Endodermal cell (in vitro differentiated cells): ENCODE measurements at regions not wholly inside any gene's neighbourhood (a gene's known extent, or its start where the extent isn't known, plus 50 kb on each side); places are given as distances from the start of the nearest gene placed in this dataset.

Experiments used
- DNase-seq: peaks from one replicate; pipeline ENCODE4 v3.0.0-alpha.2; 2017
- H3K27ac ChIP-seq: 2 replicates; pipeline ENCODE4 v1.5.1; 2013; ENCODE audit warnings: mild to moderate bottlenecking, low read depth, low read length, moderate library complexity
- H3K27me3 ChIP-seq: 2 replicates; pipeline ENCODE4 v1.6.1; 2013; ENCODE audit warnings: mild to moderate bottlenecking, low read length, moderate library complexity; ENCODE audit not compliant: insufficient read depth, control insufficient read depth, poor library complexity, severe bottlenecking
- H3K36me3 ChIP-seq: 2 replicates; pipeline ENCODE4 v1.7.0; 2013; ENCODE audit warnings: mild to moderate bottlenecking, low read length, moderate library complexity; ENCODE audit not compliant: control insufficient read depth, insufficient read depth
- H3K4me1 ChIP-seq: one replicate; pipeline ENCODE4 v1.7.0; 2013; ENCODE audit warnings: low read length; ENCODE audit not compliant: control insufficient read depth, insufficient read depth
- H3K4me3 ChIP-seq: 2 replicates; pipeline ENCODE4 v1.5.1; 2013; ENCODE audit warnings: mild to moderate bottlenecking, low read length, moderate library complexity
- H3K9ac ChIP-seq: 2 replicates; pipeline ENCODE4 v1.6.1; 2013; ENCODE audit warnings: mild to moderate bottlenecking, low read length, moderate library complexity; ENCODE audit not compliant: poor library complexity, severe bottlenecking; ENCODE audit errors: extremely low read depth
- H3K9me3 ChIP-seq: 2 replicates; pipeline ENCODE4 v1.6.1; 2013; ENCODE audit warnings: mild to moderate bottlenecking, low read length, moderate library complexity; ENCODE audit not compliant: control insufficient read depth
- H3K27ac Mint-ChIP-seq: 2 replicates; pipeline ENCODE4 v1.8.0; 2020; ENCODE audit warnings: mixed read lengths
- H3K27me3 Mint-ChIP-seq: 2 replicates; pipeline ENCODE4 v1.8.0; 2021; ENCODE audit warnings: mild to moderate bottlenecking, mixed read lengths; ENCODE audit not compliant: insufficient read depth
- H3K36me3 Mint-ChIP-seq: 2 replicates; pipeline ENCODE4 v1.8.0; 2020; ENCODE audit warnings: low read depth, mixed read lengths
- H3K4me1 Mint-ChIP-seq: 2 replicates; pipeline ENCODE4 v1.8.0; 2020; ENCODE audit warnings: mixed read lengths
- H3K4me3 Mint-ChIP-seq: 2 replicates; pipeline ENCODE4 v1.8.0; 2020; ENCODE audit warnings: mild to moderate bottlenecking, moderate library complexity, mixed read lengths
- H3K9me3 Mint-ChIP-seq: 2 replicates; pipeline ENCODE4 v1.8.0; 2020; ENCODE audit warnings: mild to moderate bottlenecking, mixed read lengths
- CTCF ChIP-seq: fragments of 200-600 bp; sonication (generic); conservative IDR thresholded peaks from 2 replicates; pipeline ENCODE4 v1.5.0; 2021; ENCODE audit warnings: antibody characterized with exemption, mild to moderate bottlenecking
- WGBS, 2 experiments: methylation state at CpG; one replicate each; pipeline versions ENCODE4 v1.1.5 to v1.1.7; 2013; ENCODE audit warnings: missing lambda C conversion rate in 2 of 2, mixed read lengths in 1 of 2; ENCODE audit not compliant: insufficient coverage in 1 of 2, insufficient read length in 1 of 2; 5-methylcytosine and 5-hydroxymethylcytosine counted together

GRCh38 chr6:91632308-91632707, 1045.4 kb upstream of the MAP3K7 start:
- Mint-ChIP-seq H3K4me1 (peaks cover 16% of the 10 kb centered on the region), H3K36me3 (no peaks in the 10 kb centered on the region), H3K27ac (no peak overlapping the region), H3K4me3 (no peak overlapping the region), H3K27me3 (no peaks in the 10 kb centered on the region), H3K9me3 (no peaks in the 10 kb centered on the region)
- Histone ChIP-seq H3K9me3 (no peaks in the 10 kb centered on the region), H3K36me3 (no peaks in the 10 kb centered on the region), H3K27me3 (no peaks in the 10 kb centered on the region), H3K4me1 (peaks cover 12% of the 10 kb centered on the region), H3K4me3 (no peak overlapping the region), H3K27ac (no peak overlapping the region), H3K9ac (no peak overlapping the region)
- no peak for DNase-seq
- 90% methylated on average over 3 of the region's 3 CpGs; no CpG with 5 or more reads in 1 of the 2 experiments for WGBS, 2 experiments
- no peak for TF ChIP-seq CTCF

- Mint-ChIP-seq H3K4me1 (peaks cover 16% of the 10 kb centered on the region), H3K9me3 (no peaks in the 10 kb centered on the region), H3K4me3 (no peak overlapping the region), H3K27me3 (no peaks in the 10 kb centered on the region), H3K36me3 (no peaks in the 10 kb centered on the region), H3K27ac (no peak overlapping the region)
- H3K4me3 ChIP-seq, result no peak overlapping the region
- no peak for TF ChIP-seq CTCF
- no peaks in the 10 kb centered on the region for H3K36me3 ChIP-seq
- H3K4me1 ChIP-seq, result peaks cover 12% of the 10 kb centered on the region
- no peaks in the 10 kb centered on the region for H3K27me3 ChIP-seq
- no peak for DNase-seq
- no peak overlapping the region for H3K9ac ChIP-seq
- H3K9me3 ChIP-seq, result no peaks in the 10 kb centered on the region
- 93 to 98% methylated on average over 2 to 3 of the region's 3 CpGs for WGBS, 2 experiments
- no peak overlapping the region for H3K27ac ChIP-seq
Observed at GRCh38 chr6:91631227-91631626, 1044.4 kb upstream of the MAP3K7 start.

GRCh38 chr6:91626911-91627310, 1040.0 kb upstream of the MAP3K7 start:
- Histone ChIP-seq H3K27ac (no peak overlapping the region), H3K4me3 (no peak overlapping the region)
- no peak overlapping the region for H3K27ac Mint-ChIP-seq

More at GRCh38 chr6:91626911-91627310, 1040.0 kb upstream of the MAP3K7 start:
- Mint-ChIP-seq H3K9me3 (no peaks in the 10 kb centered on the region), H3K4me1 (no peaks in the 10 kb centered on the region), H3K27me3 (no peaks in the 10 kb centered on the region), H3K4me3 (no peak overlapping the region), H3K36me3 (no peaks in the 10 kb centered on the region)
- Histone ChIP-seq H3K4me1 (no peaks in the 10 kb centered on the region), H3K9ac (no peak overlapping the region), H3K9me3 (no peaks in the 10 kb centered on the region), H3K27me3 (no peaks in the 10 kb centered on the region), H3K36me3 (no peaks in the 10 kb centered on the region)
- no peak for TF ChIP-seq CTCF
- 94 to 100% methylated on average over 4 of the region's 4 CpGs for WGBS, 2 experiments
- DNase-seq, result no peak
